ENCODE measurements at regions not wholly inside any gene's neighbourhood (a gene's known extent, or its start where the extent isn't known, plus 50 kb on each side); places are given as distances from the start of the nearest gene placed in this dataset.

- TF ChIP-seq RAD21 (IDR thresholded peaks at IDR 0.05) (no peak), CTCF (IDR thresholded peaks at IDR 0.05; ENCODE audit: low read depth, low read length, missing input control) (no peak), YY1 (IDR thresholded peaks at IDR 0.05) (no peak), MAX (IDR thresholded peaks at IDR 0.05) (no peak), GABPA (IDR thresholded peaks at IDR 0.05 in 1 of 2, conservative IDR thresholded peaks at IDR 0.05 in 1 of 2) (no peak), FOXA1 (IDR thresholded peaks at IDR 0.05) (no peak)
These were observed 64.6 kb upstream of the ZFR start for GRCh38 chr5:32508806-32509805.

Data from liver (tissue), 3 donors.